Adrenal gland (tissue), 9 donors: ENCODE measurements at regions not wholly inside any gene's neighbourhood (a gene's known extent, or its start where the extent isn't known, plus 50 kb on each side); places are given as distances from the start of the nearest gene placed in this dataset.

ENCODE experiments used
- DNase-seq, 7 donors: peaks; one replicate each; pipeline ENCODE4 v3.0.0-alpha.2; 2019 to 2020
- H3K27ac ChIP-seq, 5 donors: fragments of 200-600 bp; sonication (generic) in 4 of 5; 1 replicate in 3 of 5; 2 replicates in 2 of 5; pipeline versions ENCODE4 v1.5.1 to v1.8.0; 2016 to 2020; ENCODE audit warnings: mild to moderate bottlenecking in 1 of 5
- H3K27me3 ChIP-seq: fragments of 200-600 bp; 2 replicates; pipeline ENCODE4 v1.8.0; 2021
- H3K36me3 ChIP-seq, 2 donors: fragments of 200-600 bp; replicated peaks in 1 of 2; 1 replicate in 1 of 2; 2 replicates in 1 of 2; pipeline versions ENCODE4 v1.5.1 to v1.8.0; 2018 to 2022
- H3K4me1 ChIP-seq, 2 donors: fragments of 200-600 bp; replicated peaks in 1 of 2; 1 replicate in 1 of 2; 2 replicates in 1 of 2; pipeline versions ENCODE4 v1.5.1 to v1.8.0; 2018 to 2021
- H3K4me3 ChIP-seq, 4 donors: fragments of 200-600 bp; sonication (generic) in 3 of 4; one replicate each; pipeline ENCODE4 v1.5.1; 2016 to 2018
- H3K9me3 ChIP-seq, 3 donors: fragments of 200-600 bp; sonication (generic) in 1 of 3; replicated peaks in 1 of 3; 1 replicate in 2 of 3; 2 replicates in 1 of 3; pipeline versions ENCODE4 v1.5.1 to v1.8.0; 2016 to 2021
- CTCF ChIP-seq, 6 experiments: fragments of 450-650 bp in 4 of 6; fragments of 200-600 bp in 2 of 6; sonication (generic) in 1 of 6; IDR thresholded peaks; 1 replicate in 5 of 6; 2 replicates in 1 of 6; pipeline versions ENCODE4 v1.5.1 to v1.8.0; 2016 to 2021; ENCODE audit warnings: antibody characterized with exemption in 6 of 6, mild to moderate bottlenecking in 2 of 6, moderate library complexity in 1 of 6
- POLR2A ChIP-seq, 2 donors: fragments of 450-650 bp; IDR thresholded peaks; one replicate each; pipeline ENCODE4 v1.6.1; 2017; ENCODE audit warnings: antibody characterized with exemption in 2 of 2, mild to moderate bottlenecking in 2 of 2, moderate library complexity in 1 of 2
- WGBS, 4 donors: extraction: QIAGEN DNeasy Blood & Tissue Kit in 2 of 4; methylation state at CpG; one replicate each; pipeline versions ENCODE4 v1.1.5 to v1.1.7; 2013 to 2017; 5-methylcytosine and 5-hydroxymethylcytosine counted together
- intact Hi-C, 2 donors: fragments of 100-400 bp; cut with DNase I; formaldehyde crosslinking; loops; one replicate each; pipeline versions ENCODE4 v1.14.1 to v1.15.0; 2022 to 2023
- donor health status: healthy with polysubstance abuse.
- donor health status: Bipolar disorder and iron deficiency.
- donor health status: DM: yes; HTN: yes; CAD: no.
- donor health status: DM: no; HTN: no; CAD: no.
- donor health status: DM: no; HTN: no; CAD: no.

- DNase-seq, result peak in 6 of 7 donors; percentile 20 to 72 (median 40)
- no peaks in the 10 kb centered on the region for H3K36me3 ChIP-seq
- H3K27me3 ChIP-seq, result no peaks in the 10 kb centered on the region
- H3K4me1 ChIP-seq, result peaks cover 0 to 9% of the 10 kb centered on the region in 2 donors
- no peak overlapping the region for H3K4me3 ChIP-seq
- intact Hi-C loops, result no loop called here
- 49 to 61% (median 57%) methylated on average over 5 of the region's 5 CpGs for WGBS, 4 donors
- TF ChIP-seq CTCF (IDR thresholded peaks at IDR 0.05) (no peak), POLR2A (IDR thresholded peaks at IDR 0.05) (no peak)
- peak overlapping the region in 1 of 5 donors; percentile 31 for H3K27ac ChIP-seq
- no peaks in the 10 kb centered on the region for H3K9me3 ChIP-seq
These were observed 111.1 kb upstream of the CREB5 start for GRCh38 chr7:28301148-28301641.

GRCh38 chr7:28304290-28304689 lies 108.0 kb upstream of the CREB5 start:
- H3K27me3 ChIP-seq, result no peaks in the 10 kb centered on the region
- peaks cover 0 to 9% of the 10 kb centered on the region in 2 donors for H3K4me1 ChIP-seq
- intact Hi-C loops, result no loop called here
- no peaks in the 10 kb centered on the region for H3K9me3 ChIP-seq
- no peak overlapping the region for H3K27ac ChIP-seq
- no peak for DNase-seq
- no peaks in the 10 kb centered on the region for H3K36me3 ChIP-seq
- TF ChIP-seq CTCF (IDR thresholded peaks at IDR 0.05), result no peak
- no peak for TF ChIP-seq POLR2A (IDR thresholded peaks at IDR 0.05)
- H3K4me3 ChIP-seq, result no peak overlapping the region

- H3K27me3 ChIP-seq, result peaks cover 33% of the 10 kb centered on the region
- no peak for DNase-seq
- H3K9me3 ChIP-seq, result no peaks in the 10 kb centered on the region
- TF ChIP-seq POLR2A (IDR thresholded peaks at IDR 0.05) (no peak), CTCF (IDR thresholded peaks at IDR 0.05) (no peak)
- H3K4me3 ChIP-seq, result no peak overlapping the region
- H3K36me3 ChIP-seq, result no peaks in the 10 kb centered on the region
- WGBS, 4 donors, result 67 to 77% (median 72%) methylated on average over 4 of the region's 4 CpGs
- no peak overlapping the region for H3K27ac ChIP-seq
- no peaks in the 10 kb centered on the region for H3K4me1 ChIP-seq
- intact Hi-C loops, result no loop called here
These were observed 102.4 kb upstream of the CREB5 start for GRCh38 chr7:28309704-28310459.

- H3K9me3 ChIP-seq, result no peaks in the 10 kb centered on the region
- no peak overlapping the region for H3K27ac ChIP-seq
- intact Hi-C loops, result no loop called here
- TF ChIP-seq POLR2A (IDR thresholded peaks at IDR 0.05) (no peak), CTCF (IDR thresholded peaks at IDR 0.05) (no peak)
- DNase-seq, result no peak
- no peaks in the 10 kb centered on the region for H3K36me3 ChIP-seq
- 83 to 88% (median 86%) methylated on average over 6 of the region's 6 CpGs for WGBS, 4 donors
- peaks cover 0 to 4% of the 10 kb centered on the region in 2 donors for H3K4me1 ChIP-seq
- peaks cover 37% of the 10 kb centered on the region for H3K27me3 ChIP-seq
- H3K4me3 ChIP-seq, result no peak overlapping the region
These were observed 101.9 kb upstream of the CREB5 start for GRCh38 chr7:28310460-28310848.
